H1 (cell line): ENCODE measurements at regions not wholly inside any gene's neighbourhood (a gene's known extent, or its start where the extent isn't known, plus 50 kb on each side); places are given as distances from the start of the nearest gene placed in this dataset.

Source experiments
- JUN ChIP-seq: IDR thresholded peaks from 2 replicates; pipeline ENCODE4 v1.6.1; 2011; ENCODE audit warnings: low read depth, mild to moderate bottlenecking, improper control_type of control experiment, low read length
- SIRT6 ChIP-seq: IDR thresholded peaks from one replicate; pipeline ENCODE4 v1.7.1; 2012; ENCODE audit warnings: low read length, inconsistent platforms
- SIX5 ChIP-seq: IDR thresholded peaks from 2 replicates; pipeline ENCODE4 v1.6.1; 2011; ENCODE audit warnings: mild to moderate bottlenecking, low read depth, low read length
- TF ChIP-seq, protein P1 (sequence below): fragments of 300-600 bp; sonication (generic); IDR thresholded peaks from 2 replicates; pipeline ENCODE4 v1.7.1; 2012; ENCODE audit warnings: low read length, moderate library complexity, mild to moderate bottlenecking, inconsistent platforms; ENCODE audit not compliant: insufficient replicate concordance

GRCh38 chr10:78277314-78278057 lies 243.8 kb downstream of the RPS24 start (continued):
- TF ChIP-seq, protein P1, sequence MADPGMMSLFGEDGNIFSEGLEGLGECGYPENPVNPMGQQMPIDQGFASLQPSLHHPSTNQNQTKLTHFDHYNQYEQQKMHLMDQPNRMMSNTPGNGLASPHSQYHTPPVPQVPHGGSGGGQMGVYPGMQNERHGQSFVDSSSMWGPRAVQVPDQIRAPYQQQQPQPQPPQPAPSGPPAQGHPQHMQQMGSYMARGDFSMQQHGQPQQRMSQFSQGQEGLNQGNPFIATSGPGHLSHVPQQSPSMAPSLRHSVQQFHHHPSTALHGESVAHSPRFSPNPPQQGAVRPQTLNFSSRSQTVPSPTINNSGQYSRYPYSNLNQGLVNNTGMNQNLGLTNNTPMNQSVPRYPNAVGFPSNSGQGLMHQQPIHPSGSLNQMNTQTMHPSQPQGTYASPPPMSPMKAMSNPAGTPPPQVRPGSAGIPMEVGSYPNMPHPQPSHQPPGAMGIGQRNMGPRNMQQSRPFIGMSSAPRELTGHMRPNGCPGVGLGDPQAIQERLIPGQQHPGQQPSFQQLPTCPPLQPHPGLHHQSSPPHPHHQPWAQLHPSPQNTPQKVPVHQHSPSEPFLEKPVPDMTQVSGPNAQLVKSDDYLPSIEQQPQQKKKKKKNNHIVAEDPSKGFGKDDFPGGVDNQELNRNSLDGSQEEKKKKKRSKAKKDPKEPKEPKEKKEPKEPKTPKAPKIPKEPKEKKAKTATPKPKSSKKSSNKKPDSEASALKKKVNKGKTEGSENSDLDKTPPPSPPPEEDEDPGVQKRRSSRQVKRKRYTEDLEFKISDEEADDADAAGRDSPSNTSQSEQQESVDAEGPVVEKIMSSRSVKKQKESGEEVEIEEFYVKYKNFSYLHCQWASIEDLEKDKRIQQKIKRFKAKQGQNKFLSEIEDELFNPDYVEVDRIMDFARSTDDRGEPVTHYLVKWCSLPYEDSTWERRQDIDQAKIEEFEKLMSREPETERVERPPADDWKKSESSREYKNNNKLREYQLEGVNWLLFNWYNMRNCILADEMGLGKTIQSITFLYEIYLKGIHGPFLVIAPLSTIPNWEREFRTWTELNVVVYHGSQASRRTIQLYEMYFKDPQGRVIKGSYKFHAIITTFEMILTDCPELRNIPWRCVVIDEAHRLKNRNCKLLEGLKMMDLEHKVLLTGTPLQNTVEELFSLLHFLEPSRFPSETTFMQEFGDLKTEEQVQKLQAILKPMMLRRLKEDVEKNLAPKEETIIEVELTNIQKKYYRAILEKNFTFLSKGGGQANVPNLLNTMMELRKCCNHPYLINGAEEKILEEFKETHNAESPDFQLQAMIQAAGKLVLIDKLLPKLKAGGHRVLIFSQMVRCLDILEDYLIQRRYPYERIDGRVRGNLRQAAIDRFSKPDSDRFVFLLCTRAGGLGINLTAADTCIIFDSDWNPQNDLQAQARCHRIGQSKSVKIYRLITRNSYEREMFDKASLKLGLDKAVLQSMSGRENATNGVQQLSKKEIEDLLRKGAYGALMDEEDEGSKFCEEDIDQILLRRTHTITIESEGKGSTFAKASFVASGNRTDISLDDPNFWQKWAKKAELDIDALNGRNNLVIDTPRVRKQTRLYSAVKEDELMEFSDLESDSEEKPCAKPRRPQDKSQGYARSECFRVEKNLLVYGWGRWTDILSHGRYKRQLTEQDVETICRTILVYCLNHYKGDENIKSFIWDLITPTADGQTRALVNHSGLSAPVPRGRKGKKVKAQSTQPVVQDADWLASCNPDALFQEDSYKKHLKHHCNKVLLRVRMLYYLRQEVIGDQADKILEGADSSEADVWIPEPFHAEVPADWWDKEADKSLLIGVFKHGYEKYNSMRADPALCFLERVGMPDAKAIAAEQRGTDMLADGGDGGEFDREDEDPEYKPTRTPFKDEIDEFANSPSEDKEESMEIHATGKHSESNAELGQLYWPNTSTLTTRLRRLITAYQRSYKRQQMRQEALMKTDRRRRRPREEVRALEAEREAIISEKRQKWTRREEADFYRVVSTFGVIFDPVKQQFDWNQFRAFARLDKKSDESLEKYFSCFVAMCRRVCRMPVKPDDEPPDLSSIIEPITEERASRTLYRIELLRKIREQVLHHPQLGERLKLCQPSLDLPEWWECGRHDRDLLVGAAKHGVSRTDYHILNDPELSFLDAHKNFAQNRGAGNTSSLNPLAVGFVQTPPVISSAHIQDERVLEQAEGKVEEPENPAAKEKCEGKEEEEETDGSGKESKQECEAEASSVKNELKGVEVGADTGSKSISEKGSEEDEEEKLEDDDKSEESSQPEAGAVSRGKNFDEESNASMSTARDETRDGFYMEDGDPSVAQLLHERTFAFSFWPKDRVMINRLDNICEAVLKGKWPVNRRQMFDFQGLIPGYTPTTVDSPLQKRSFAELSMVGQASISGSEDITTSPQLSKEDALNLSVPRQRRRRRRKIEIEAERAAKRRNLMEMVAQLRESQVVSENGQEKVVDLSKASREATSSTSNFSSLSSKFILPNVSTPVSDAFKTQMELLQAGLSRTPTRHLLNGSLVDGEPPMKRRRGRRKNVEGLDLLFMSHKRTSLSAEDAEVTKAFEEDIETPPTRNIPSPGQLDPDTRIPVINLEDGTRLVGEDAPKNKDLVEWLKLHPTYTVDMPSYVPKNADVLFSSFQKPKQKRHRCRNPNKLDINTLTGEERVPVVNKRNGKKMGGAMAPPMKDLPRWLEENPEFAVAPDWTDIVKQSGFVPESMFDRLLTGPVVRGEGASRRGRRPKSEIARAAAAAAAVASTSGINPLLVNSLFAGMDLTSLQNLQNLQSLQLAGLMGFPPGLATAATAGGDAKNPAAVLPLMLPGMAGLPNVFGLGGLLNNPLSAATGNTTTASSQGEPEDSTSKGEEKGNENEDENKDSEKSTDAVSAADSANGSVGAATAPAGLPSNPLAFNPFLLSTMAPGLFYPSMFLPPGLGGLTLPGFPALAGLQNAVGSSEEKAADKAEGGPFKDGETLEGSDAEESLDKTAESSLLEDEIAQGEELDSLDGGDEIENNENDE: no peak
- TF ChIP-seq JUN: no peak
- no peak for TF ChIP-seq SIRT6
- TF ChIP-seq SIX5: no peak
- TF ChIP-seq, all 59 proteins: peak for 0
